Right cardiac atrium (tissue), 5 donors: ENCODE measurements at regions not wholly inside any gene's neighbourhood (a gene's known extent, or its start where the extent isn't known, plus 50 kb on each side); places are given as distances from the start of the nearest gene placed in this dataset.

Experiments used
- ATAC-seq, 2 donors: fragments of 200-7000 bp; cut with Tn5 transposase; one replicate each; pipeline versions ENCODE4 v1.8.0 to v1.9.1; 2020; ENCODE audit warnings: moderate library complexity in 2 of 2, mild to moderate bottlenecking in 1 of 2
- DNase-seq, 3 donors: peaks; one replicate each; pipeline ENCODE4 v3.0.0-alpha.2; 2020
- H3K27ac ChIP-seq: one replicate; pipeline ENCODE4 v1.5.1; 2013; ENCODE audit warnings: mild to moderate bottlenecking, low read length, control low read depth, moderate library complexity
- H3K27me3 ChIP-seq: one replicate; pipeline ENCODE4 v1.6.1; 2013; ENCODE audit not compliant: control insufficient read depth, insufficient read depth
- H3K4me1 ChIP-seq: one replicate; pipeline ENCODE4 v1.6.1; 2013; ENCODE audit warnings: low read length; ENCODE audit not compliant: control insufficient read depth, insufficient read depth
- H3K4me3 ChIP-seq: one replicate; pipeline ENCODE4 v1.5.1; 2013; ENCODE audit warnings: low read length, control low read depth
- H3K9me3 ChIP-seq: one replicate; pipeline ENCODE4 v1.6.1; 2013; ENCODE audit warnings: low read length; ENCODE audit not compliant: control insufficient read depth
- WGBS: extraction: QIAGEN DNeasy Blood & Tissue Kit; methylation state at CpG from one replicate; pipeline ENCODE4 v1.1.7; 2013; 5-methylcytosine and 5-hydroxymethylcytosine counted together
- intact Hi-C, 4 donors: fragments of 100-400 bp; cut with DNase I; formaldehyde crosslinking; loops; one replicate each; pipeline versions ENCODE4 v1.11.0 to v1.14.0; 2022 to 2023
- donor health status: healthy with polysubstance abuse.
- donor health status: DM: no; HTN: yes; CAD: no.
- donor health status: DM: no; HTN: no; CAD: no.
- donor health status: DM: no; HTN: yes; CAD: no; lungs with severe emphysema.
- donor health status: DM: yes; HTN: yes; CAD: no.

DNA sequence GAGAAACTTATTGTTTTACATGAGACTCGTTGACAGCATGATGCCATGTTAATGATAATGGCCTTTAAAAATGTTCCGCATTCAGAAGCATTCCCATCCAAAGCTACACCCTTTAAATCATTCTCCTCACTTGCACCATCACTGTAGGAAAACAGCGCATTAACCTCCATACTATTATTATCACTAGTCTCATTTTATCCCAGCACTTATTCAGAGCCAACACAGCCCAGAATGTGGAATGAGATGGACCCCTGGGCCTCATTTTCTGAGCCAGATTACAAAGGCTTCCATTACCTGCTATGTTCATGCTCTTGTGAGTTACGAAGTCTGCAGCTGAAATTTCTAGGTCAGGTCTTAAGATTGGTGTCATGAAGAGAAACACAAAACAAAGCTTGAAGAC is 159.4 kb downstream of the HS3ST3A1 start:
- Histone ChIP-seq H3K27ac (no peak overlapping the region), H3K4me3 (no peak overlapping the region), H3K9me3 (no peaks in the 10 kb centered on the region), H3K4me1 (no peaks in the 10 kb centered on the region), H3K27me3 (no peaks in the 10 kb centered on the region)
- intact Hi-C loops, result no loop called here
- no peak for ATAC-seq
- DNase-seq, result no peak
- 87% methylated on average over 4 of the region's 4 CpGs for WGBS

DNA sequence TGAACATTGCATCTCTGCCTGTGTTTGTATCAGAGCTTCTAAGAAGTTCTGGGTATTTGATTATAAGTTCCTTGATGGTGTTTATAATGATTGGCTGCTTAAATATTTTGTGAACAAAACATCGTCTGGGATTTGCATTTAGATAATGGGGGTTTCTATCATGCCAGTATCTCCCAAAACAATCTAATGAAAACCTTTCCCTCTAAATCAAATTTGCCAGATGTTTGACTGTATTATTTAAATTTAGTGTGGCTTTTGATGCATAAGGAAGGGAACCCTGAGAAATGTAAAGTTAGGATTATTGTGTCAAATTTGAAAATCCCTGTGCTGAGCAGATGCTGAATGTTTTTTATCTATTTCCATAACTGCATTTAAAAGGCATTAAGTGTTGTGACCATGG is 159.9 kb downstream of the HS3ST3A1 start:
- Histone ChIP-seq H3K27ac (no peak overlapping the region), H3K4me1 (no peaks in the 10 kb centered on the region), H3K4me3 (no peak overlapping the region), H3K27me3 (no peaks in the 10 kb centered on the region), H3K9me3 (no peaks in the 10 kb centered on the region)
- intact Hi-C loops, result no loop called here
- 67% methylated on average over 1 of the region's 1 CpG for WGBS
- no peak for ATAC-seq
- no peak for DNase-seq

DNA sequence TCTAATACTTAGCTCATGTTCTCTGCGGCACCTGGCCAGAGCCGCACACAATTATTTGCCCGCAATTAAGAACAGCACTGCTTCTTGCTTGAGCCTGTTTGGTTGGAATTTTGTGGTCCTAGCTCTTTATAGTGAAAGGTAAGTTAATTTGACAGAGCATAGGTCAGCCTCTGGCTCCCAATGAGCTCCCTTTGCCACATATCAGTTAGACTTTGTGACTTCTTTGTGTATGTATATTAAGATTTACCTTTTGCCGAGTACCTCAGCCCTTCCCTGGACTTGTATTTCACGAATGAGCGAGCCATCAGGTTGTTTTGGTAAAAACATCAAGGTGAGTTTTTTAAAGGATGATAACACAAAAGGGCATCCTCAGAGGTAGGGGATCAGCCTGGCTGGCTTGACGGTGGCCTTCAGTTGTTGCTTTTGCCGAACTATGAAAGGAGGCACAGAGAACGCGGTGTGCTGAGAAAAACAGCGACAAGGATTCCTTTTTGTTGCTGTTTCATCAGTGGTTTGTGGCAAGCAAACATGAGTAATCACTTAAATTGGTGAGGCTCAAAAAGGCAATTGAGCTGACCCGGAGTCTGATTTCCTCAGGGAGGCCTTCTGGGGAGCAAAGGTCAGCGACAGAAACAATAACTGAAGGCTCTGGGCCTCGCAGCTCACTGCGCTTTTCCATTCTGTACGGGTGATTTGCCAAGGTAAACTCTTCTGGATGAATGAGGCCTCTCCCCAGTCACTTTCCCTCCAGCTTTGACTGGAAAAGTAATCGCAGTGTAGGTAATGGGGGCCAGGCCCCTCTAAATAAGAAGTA is 163.6 kb downstream of the HS3ST3A1 start:
- Histone ChIP-seq H3K4me3 (no peak overlapping the region), H3K4me1 (no peaks in the 10 kb centered on the region), H3K27ac (no peak overlapping the region), H3K27me3 (no peaks in the 10 kb centered on the region), H3K9me3 (no peaks in the 10 kb centered on the region)
- WGBS, result 80% methylated on average over 17 of the region's 17 CpGs
- DNase-seq (no peak), ATAC-seq (no peak)
- intact Hi-C loops, result no loop called here

DNA sequence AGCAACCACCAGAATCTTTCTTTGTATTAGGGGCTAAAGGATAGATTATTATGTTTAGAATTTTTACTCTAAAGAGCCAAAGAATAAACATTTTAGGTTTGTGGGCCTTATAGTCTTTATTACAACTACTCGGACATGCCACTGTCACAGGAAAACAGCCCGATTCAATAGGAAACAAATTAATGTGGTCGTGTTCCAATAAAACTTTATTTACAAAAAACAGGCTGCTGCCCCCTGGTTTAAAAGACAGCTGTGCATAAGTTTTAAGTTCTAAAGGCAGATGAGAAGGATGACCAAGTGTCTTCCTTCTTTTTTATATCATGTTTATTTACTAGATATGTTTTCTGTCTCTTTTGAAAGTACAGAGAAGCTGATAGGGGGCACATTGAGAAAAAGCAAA is 166.5 kb downstream of the HS3ST3A1 start:
- no peak for ATAC-seq
- Histone ChIP-seq H3K27me3 (no peaks in the 10 kb centered on the region), H3K4me1 (no peaks in the 10 kb centered on the region), H3K4me3 (no peak overlapping the region), H3K9me3 (no peaks in the 10 kb centered on the region), H3K27ac (no peak overlapping the region)
- no peak for DNase-seq
- 89% methylated on average over 3 of the region's 3 CpGs for WGBS
- intact Hi-C loops, result no loop called here

DNA sequence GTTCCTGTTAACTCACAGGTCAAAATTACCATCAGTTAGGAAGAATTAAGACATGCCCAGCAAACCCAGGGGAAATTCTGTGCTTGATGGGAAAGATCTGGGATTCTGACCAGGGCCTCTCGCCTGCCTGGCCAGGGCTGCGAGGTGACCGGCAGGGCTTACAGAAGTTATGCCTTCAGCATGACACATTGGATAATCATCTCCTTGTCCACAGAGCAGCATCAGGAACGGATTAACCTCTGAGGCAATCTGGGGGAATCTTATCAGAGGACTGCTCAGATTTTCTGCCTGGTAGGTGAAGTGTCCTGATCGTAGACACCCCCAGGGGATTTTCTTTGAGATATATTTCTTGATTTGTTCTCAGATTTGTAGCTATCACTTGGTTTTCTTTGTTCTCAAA is 172.5 kb downstream of the HS3ST3A1 start:
- no peaks in the 10 kb centered on the region for H3K9me3 ChIP-seq
- WGBS, result 56% methylated on average over 5 of the region's 5 CpGs
- intact Hi-C loops, result no loop called here
- H3K4me3 ChIP-seq, result no peak overlapping the region
- no peak overlapping the region for H3K27ac ChIP-seq
- ATAC-seq (no peak), DNase-seq (no peak)
- no peaks in the 10 kb centered on the region for H3K4me1 ChIP-seq
- H3K27me3 ChIP-seq, result no peaks in the 10 kb centered on the region

DNA sequence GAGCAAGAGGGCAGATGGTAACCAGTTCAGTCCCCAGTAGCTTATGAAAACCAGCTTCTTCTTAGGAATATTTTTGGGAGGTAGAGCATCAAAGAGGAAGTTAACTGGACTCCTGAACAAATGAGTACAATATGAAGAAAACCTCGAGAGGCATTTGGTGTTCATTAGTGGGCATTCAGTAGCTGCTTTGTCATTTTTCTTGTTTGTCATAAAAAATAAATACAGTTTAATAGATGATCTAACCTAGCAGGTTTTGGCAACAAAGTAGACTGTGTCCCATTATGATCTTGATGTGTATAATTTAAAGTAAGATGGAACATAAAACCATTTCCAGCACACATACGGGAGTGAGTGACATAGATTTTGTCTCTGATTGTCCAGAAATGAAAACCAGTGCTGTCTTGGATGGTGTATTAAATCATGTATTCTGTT is 173.1 kb downstream of the HS3ST3A1 start:
- no peaks in the 10 kb centered on the region for H3K9me3 ChIP-seq
- ATAC-seq (no peak), DNase-seq (no peak)
- H3K27me3 ChIP-seq, result no peaks in the 10 kb centered on the region
- H3K4me3 ChIP-seq, result no peak overlapping the region
- 87% methylated on average over 2 of the region's 2 CpGs for WGBS
- intact Hi-C loops, result no loop called here
- no peak overlapping the region for H3K27ac ChIP-seq
- no peaks in the 10 kb centered on the region for H3K4me1 ChIP-seq

DNA sequence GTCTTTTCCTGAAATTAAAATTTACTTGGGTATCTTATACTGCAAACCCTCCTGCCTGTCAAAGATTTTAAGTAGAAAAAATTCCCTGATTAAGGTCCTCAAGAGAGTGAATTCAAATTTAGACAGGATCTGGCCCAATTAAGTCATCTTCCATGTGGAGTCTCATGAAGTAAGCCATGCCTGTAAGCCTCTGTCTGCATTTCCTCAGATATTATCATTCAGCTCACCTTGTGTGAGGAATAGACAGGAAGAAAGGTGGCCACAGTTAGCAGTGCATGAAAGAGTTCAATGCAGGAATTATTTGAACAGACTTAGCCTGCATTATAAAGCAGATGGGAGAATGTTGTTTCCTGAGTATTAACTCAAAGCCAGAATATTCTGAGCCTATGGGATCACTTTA is 174.7 kb downstream of the HS3ST3A1 start:
- intact Hi-C loops, result no loop called here
- Histone ChIP-seq H3K4me1 (no peaks in the 10 kb centered on the region), H3K9me3 (no peaks in the 10 kb centered on the region), H3K27me3 (no peaks in the 10 kb centered on the region), H3K27ac (no peak overlapping the region), H3K4me3 (no peak overlapping the region)
- DNase-seq (no peak), ATAC-seq (no peak)

DNA sequence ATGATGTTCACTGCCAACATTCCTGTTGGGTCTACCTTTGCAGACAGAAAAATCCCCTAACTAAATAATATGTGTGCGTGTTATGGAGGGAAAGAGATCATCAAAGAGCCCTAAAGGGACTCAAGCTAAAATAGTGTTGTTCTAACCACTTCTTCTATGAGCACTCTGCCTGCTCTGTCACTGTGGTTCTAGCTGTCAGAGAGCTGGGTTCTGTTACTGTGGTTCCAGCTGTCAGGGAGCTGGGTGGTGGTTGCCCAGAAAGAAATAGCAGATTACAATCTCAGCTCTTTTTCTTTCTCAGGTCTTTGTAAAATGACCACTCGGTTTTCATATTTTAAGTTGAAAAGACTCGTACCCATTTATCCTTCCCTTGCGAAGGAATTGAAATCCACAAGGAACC is 176.3 kb downstream of the HS3ST3A1 start:
- 88% methylated on average over 4 of the region's 4 CpGs for WGBS
- DNase-seq, result no peak

DNA sequence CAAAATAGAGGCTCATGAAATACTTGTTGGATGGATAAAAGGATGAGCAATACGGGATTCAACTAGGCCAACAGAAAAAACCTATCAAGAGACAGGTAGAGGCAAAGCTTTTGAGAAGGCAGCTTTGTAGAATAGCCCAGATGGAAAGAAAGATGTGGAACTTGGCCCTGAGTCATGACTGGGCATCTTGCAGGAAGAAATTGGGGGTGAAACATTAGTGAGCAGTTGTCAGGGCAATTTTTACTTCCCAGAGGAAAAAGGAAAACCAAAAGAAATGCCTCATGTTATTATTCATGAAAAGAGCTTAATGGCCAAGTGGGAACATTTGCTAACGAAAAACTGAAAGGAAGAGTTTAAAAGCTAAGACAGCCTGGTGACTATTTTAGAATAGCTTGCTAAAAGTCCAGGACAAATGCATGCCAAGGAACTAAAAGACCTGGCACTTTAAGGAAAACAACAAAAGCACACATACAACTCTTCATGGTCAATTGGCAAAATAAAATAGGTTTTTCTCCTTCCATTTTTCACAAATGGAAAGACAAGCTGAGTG is 180.1 kb downstream of the HS3ST3A1 start:
- no peaks in the 10 kb centered on the region for H3K27me3 ChIP-seq
- H3K27ac ChIP-seq, result no peak overlapping the region
- no peaks in the 10 kb centered on the region for H3K9me3 ChIP-seq
- intact Hi-C loops, result no loop called here
- H3K4me1 ChIP-seq, result no peaks in the 10 kb centered on the region
- 78% methylated on average over 2 of the region's 2 CpGs for WGBS
- no peak for DNase-seq
- no peak for ATAC-seq
- H3K4me3 ChIP-seq, result no peak overlapping the region

More for the DNA sequence above, 176.3 kb downstream of the HS3ST3A1 start:
- Histone ChIP-seq H3K4me3 (no peak overlapping the region), H3K27me3 (no peaks in the 10 kb centered on the region), H3K9me3 (no peaks in the 10 kb centered on the region), H3K27ac (no peak overlapping the region), H3K4me1 (no peaks in the 10 kb centered on the region)
- ATAC-seq, result no peak
- intact Hi-C loops, result no loop called here

DNA sequence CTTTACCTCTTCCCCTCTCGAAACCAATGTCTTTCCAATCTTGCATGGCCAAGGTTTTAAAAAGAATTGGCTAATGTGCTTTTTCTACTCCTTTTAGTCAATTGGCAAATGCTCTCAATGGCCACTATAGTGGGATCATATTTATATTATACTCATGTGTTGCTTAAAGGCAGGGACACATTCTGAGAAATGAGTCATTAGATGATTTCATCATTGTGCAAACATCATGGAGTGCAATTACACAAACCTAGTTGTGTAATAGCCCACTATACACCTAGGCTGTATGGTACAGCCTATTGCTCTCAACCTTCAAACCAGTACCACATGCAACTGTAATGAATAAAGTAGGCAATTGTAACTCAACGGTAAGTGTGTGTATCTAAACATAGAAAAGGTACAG is 180.9 kb downstream of the HS3ST3A1 start:
- Histone ChIP-seq H3K27me3 (no peaks in the 10 kb centered on the region), H3K4me3 (no peak overlapping the region), H3K4me1 (no peaks in the 10 kb centered on the region), H3K9me3 (no peaks in the 10 kb centered on the region), H3K27ac (no peak overlapping the region)
- WGBS, result 89% methylated on average over 2 of the region's 2 CpGs
- intact Hi-C loops, result no loop called here
- ATAC-seq (no peak), DNase-seq (no peak)

DNA sequence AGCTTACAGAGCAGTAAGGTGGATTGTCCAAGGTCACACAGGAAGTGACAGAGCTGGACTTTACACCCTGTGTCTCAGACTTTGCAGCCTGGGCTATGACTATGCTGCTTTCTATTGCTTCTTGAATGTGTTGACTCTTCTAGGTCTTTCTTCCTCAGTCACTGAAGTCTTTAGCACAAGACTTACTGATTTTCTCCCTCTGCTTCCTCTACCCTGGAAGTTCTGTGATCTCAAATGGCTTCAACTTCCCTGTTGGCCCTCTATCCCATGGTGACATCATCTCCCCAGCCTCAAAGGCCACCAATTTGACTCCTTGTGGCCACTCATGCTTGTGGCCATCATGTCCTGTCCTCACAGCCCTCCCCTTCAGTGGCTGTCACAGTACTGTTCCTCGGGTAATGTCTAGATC is 181.3 kb downstream of the HS3ST3A1 start:
- no peak overlapping the region for H3K4me3 ChIP-seq
- ATAC-seq (no peak), DNase-seq (no peak)
- intact Hi-C loops, result no loop called here
- no peaks in the 10 kb centered on the region for H3K4me1 ChIP-seq
- 92% methylated on average over 1 of the region's 1 CpG for WGBS
- H3K27me3 ChIP-seq, result no peaks in the 10 kb centered on the region
- no peak overlapping the region for H3K27ac ChIP-seq
- H3K9me3 ChIP-seq, result no peaks in the 10 kb centered on the region

DNA sequence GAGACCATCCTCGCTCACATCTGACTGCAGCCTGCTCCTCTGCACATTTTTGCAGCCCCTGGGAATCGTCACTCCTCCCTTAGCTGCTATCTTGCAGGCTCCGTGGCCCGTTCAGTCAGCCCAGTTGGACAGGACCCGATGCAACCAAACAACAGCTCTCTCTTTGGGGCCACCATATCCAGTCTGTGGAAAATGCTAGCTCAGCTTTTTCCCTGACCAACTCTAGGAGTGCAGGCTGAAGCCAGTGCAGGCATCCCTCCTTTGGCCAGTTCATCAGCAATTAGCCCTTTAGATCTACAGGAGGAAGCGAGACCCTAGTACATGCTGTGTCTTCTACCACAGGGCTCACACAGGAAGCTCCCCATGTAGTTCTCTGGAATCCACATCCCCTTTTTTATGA is 182.1 kb downstream of the HS3ST3A1 start:
- no peaks in the 10 kb centered on the region for H3K27me3 ChIP-seq
- no peaks in the 10 kb centered on the region for H3K9me3 ChIP-seq
- H3K4me3 ChIP-seq, result no peak overlapping the region
- DNase-seq (no peak), ATAC-seq (no peak)
- 79% methylated on average over 6 of the region's 6 CpGs for WGBS
- no peak overlapping the region for H3K27ac ChIP-seq
- intact Hi-C loops, result no loop called here
- no peaks in the 10 kb centered on the region for H3K4me1 ChIP-seq
